HCT116 (cell line): ENCODE measurements at regions not wholly inside any gene's neighbourhood (a gene's known extent, or its start where the extent isn't known, plus 50 kb on each side); places are given as distances from the start of the nearest gene placed in this dataset.

ENCODE experiments used
- ATAC-seq: fragments of 200-7000 bp; cut with Tn5 transposase; 2 replicates; pipeline ENCODE4 v1.9.1; 2020; ENCODE audit warnings: mild to moderate bottlenecking, moderate library complexity
- BruUV-seq: library from RNA; stranded (reverse); fragments of 400-500 nt; replicated peaks from 2 replicates; lab custom pipeline; 2021; lab: Mats Ljungman, UMichigan
- CTCF ChIA-PET: fragments of 300-600 bp; sonication (Branson Sonifier 250); formaldehyde crosslinking; loops from one replicate; lab custom pipeline; 2021; ENCODE audit warnings: antibody characterized with exemption; lab: Charles Lee
- POLR2A ChIA-PET: fragments of 300-600, 350-600 bp; sonication (Branson Sonifier 250); formaldehyde crosslinking; loops from one replicate; lab custom pipeline; 2021; ENCODE audit warnings: antibody characterized with exemption; lab: Charles Lee
- RAD21 ChIA-PET, 2 experiments: fragments of 300-600 bp; sonication (Branson Sonifier 250); formaldehyde crosslinking; loops; one replicate each; lab custom pipeline; 2023; ENCODE audit warnings: low total read pairs in 2 of 2; ENCODE audit not compliant: uncharacterized antibody in 2 of 2, unreplicated experiment in 2 of 2, low non-redundant PET in 1 of 2; lab: Charles Lee
- DNase-seq: peaks from one replicate; pipeline ENCODE4 v3.0.0-alpha.2; 2010; ENCODE audit warnings: low read depth, low spot score
- H2AFZ ChIP-seq: fragments of 200-600 bp; shearing (Covaris generic), sonication (generic); 2 replicates; pipeline ENCODE4 v1.6.1; 2017; ENCODE audit warnings: low read depth, mixed run types, mixed read lengths, antibody characterized with exemption, low read length; ENCODE audit not compliant: poor library complexity, severe bottlenecking
- H3K27ac ChIP-seq: 2 replicates; pipeline ENCODE4 v1.5.1; 2012; ENCODE audit warnings: low read depth, low read length
- H3K27me3 ChIP-seq: fragments of 200-600 bp; sonication (generic); 2 replicates; pipeline ENCODE4 v1.6.1; 2016; ENCODE audit warnings: mixed run types, low read length, mixed read lengths; ENCODE audit not compliant: insufficient read depth
- H3K36me3 ChIP-seq, 2 experiments: fragments of 200-500 bp in 1 of 2; fragments of 200-600 bp in 1 of 2; sonication (Bioruptor generic) in 1 of 2; sonication (generic) in 1 of 2; 2 replicates each; pipeline versions ENCODE4 v1.5.1 to v1.6.1; 2014 to 2016; ENCODE audit warnings: low read length in 2 of 2, inconsistent platforms in 1 of 2, mixed read lengths in 1 of 2, mixed run types in 1 of 2; ENCODE audit not compliant: insufficient read depth in 2 of 2, control insufficient read depth in 1 of 2
- H3K4me1 ChIP-seq, 2 experiments: fragments of 200-600 bp in 1 of 2; sonication (generic) in 1 of 2; 2 replicates each; pipeline versions ENCODE4 v1.5.1 to v1.6.1; 2012 to 2017; ENCODE audit warnings: low read length in 2 of 2, inconsistent platforms in 1 of 2, mild to moderate bottlenecking in 1 of 2, mixed read lengths in 1 of 2, mixed run types in 1 of 2, moderate library complexity in 1 of 2; ENCODE audit not compliant: insufficient read depth in 2 of 2, control insufficient read depth in 1 of 2
- H3K4me2 ChIP-seq: fragments of 200-600 bp; sonication (generic); 2 replicates; pipeline ENCODE4 v1.6.1; 2017; ENCODE audit warnings: mixed run types, low read length, mixed read lengths
- H3K4me3 ChIP-seq, 2 experiments: fragments of 200-600 bp in 1 of 2; sonication (generic) in 1 of 2; replicated peaks in 1 of 2; 2 replicates each; pipeline ENCODE4 v1.5.1; 2011 to 2016; ENCODE audit warnings: low read length in 2 of 2, control low read depth in 1 of 2, low read depth in 1 of 2, mild to moderate bottlenecking in 1 of 2, mixed read lengths in 1 of 2, mixed run types in 1 of 2
- H3K79me2 ChIP-seq: fragments of 200-600 bp; sonication (generic); 2 replicates; pipeline ENCODE4 v1.6.1; 2017; ENCODE audit warnings: mild to moderate bottlenecking, mixed run types, low read length, moderate library complexity, mixed read lengths; ENCODE audit not compliant: insufficient read depth
- H3K9ac ChIP-seq: fragments of 200-600 bp; sonication (generic); 2 replicates; pipeline ENCODE4 v1.6.1; 2016; ENCODE audit warnings: low read length, mixed read lengths
- H3K9me2 ChIP-seq: fragments of 200-600 bp; sonication (generic), shearing (Covaris generic); 2 replicates; pipeline ENCODE4 v1.6.1; 2017; ENCODE audit warnings: mixed run types, mild to moderate bottlenecking, moderate library complexity; ENCODE audit not compliant: insufficient read depth
- H3K9me3 ChIP-seq, 2 experiments: fragments of 200-500 bp in 1 of 2; fragments of 200-600 bp in 1 of 2; sonication (Bioruptor generic) in 1 of 2; sonication (generic) in 1 of 2; 2 replicates each; pipeline ENCODE4 v1.6.1; 2014 to 2017; ENCODE audit warnings: low read length in 2 of 2, mixed read lengths in 2 of 2, inconsistent platforms in 1 of 2, low read depth in 1 of 2, mild to moderate bottlenecking in 1 of 2, mixed run types in 1 of 2, moderate library complexity in 1 of 2; ENCODE audit not compliant: control insufficient read depth in 1 of 2, insufficient read depth in 1 of 2
- H4K20me1 ChIP-seq: fragments of 200-600 bp; sonication (generic), shearing (Covaris generic); 2 replicates; pipeline ENCODE4 v1.6.1; 2017; ENCODE audit warnings: mixed run types, mild to moderate bottlenecking, moderate library complexity; ENCODE audit not compliant: insufficient read depth
- CBX3 ChIP-seq: IDR thresholded peaks from 2 replicates; pipeline ENCODE4 v1.6.1; 2012; ENCODE audit warnings: low read depth
- EGR1 ChIP-seq: IDR thresholded peaks from 2 replicates; pipeline ENCODE4 v1.6.1; 2012; ENCODE audit warnings: low read depth
- POLR2AphosphoS5 ChIP-seq: IDR thresholded peaks from 2 replicates; pipeline ENCODE4 v1.6.1; 2011; ENCODE audit warnings: mild to moderate bottlenecking, low read depth, low read length, moderate library complexity
- RAD21 ChIP-seq: IDR thresholded peaks from 2 replicates; pipeline ENCODE4 v1.6.1; 2012; ENCODE audit warnings: low read depth, mild to moderate bottlenecking
- SIN3A ChIP-seq: IDR thresholded peaks from 2 replicates; pipeline ENCODE4 v1.6.1; 2012; ENCODE audit warnings: low read depth
- SP1 ChIP-seq: IDR thresholded peaks from 2 replicates; pipeline ENCODE4 v1.6.1; 2012; ENCODE audit warnings: low read depth
- SRF ChIP-seq: IDR thresholded peaks from 2 replicates; pipeline ENCODE4 v1.6.1; 2012; ENCODE audit warnings: low read depth
- YY1 ChIP-seq: IDR thresholded peaks from 2 replicates; pipeline ENCODE4 v1.6.1; 2011; ENCODE audit warnings: low read length, low read depth, moderate library complexity, mild to moderate bottlenecking; ENCODE audit not compliant: insufficient replicate concordance; ENCODE audit errors: extremely low read depth
- ZNF274 ChIP-seq: fragments of 200-500 bp; sonication (Bioruptor generic); IDR thresholded peaks from 2 replicates; pipeline ENCODE4 v1.6.1; 2014; ENCODE audit warnings: mild to moderate bottlenecking, low read depth, low read length, inconsistent platforms
- intact Hi-C: fragments of 100-400 bp; cut with micrococcal nuclease; formaldehyde crosslinking; loops from 2 replicates; pipeline ENCODE4 v1.10.0; 2022
- TF ChIP-seq, protein P1 (sequence below): IDR thresholded peaks from 2 replicates; pipeline ENCODE4 v1.6.1; 2012; ENCODE audit warnings: low read depth
- TF ChIP-seq, protein P2 (sequence below): IDR thresholded peaks from 2 replicates; pipeline ENCODE4 v1.6.1; 2012
- TF ChIP-seq, protein P3 (sequence below): IDR thresholded peaks from 2 replicates; pipeline ENCODE4 v1.6.1; 2011; ENCODE audit warnings: mild to moderate bottlenecking, low read length, moderate library complexity; ENCODE audit not compliant: insufficient replicate concordance; ENCODE audit errors: extremely low read depth

DNA sequence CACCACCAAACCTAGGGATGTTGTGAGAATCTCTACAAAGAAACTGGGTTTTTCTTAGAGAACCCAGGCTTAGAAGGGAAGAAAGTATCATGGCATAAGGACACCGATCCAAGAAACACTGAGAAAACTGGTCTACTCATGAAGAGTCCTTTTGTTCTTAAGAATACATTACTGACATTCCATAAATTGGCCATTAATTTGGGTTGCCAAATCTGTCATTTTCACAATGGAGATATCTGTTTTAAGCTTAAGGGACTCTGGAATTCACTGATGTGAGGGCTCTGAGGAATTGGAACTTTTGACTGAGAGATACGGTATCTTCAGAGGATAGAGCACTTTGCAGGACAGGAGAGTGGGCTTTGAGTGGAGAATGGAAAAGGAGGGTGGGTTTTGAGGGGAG, 315.3 kb upstream of the ZNF608 start:
- Histone ChIP-seq H3K9ac (no peak overlapping the region), H3K27ac (no peak overlapping the region), H3K27me3 (no peaks in the 10 kb centered on the region), H3K36me3 (no peaks in the 10 kb centered on the region), H3K4me2 (no peak overlapping the region), H3K4me1 (peaks cover 15 to 21% of the 10 kb centered on the region in 2 experiments), H3K4me3 (no peak overlapping the region), H2AFZ (no peak overlapping the region), H4K20me1 (no peaks in the 10 kb centered on the region), H3K79me2 (no peaks in the 10 kb centered on the region), H3K9me3 (no peaks in the 10 kb centered on the region), H3K9me2 (no peaks in the 10 kb centered on the region)
- DNase-seq = no peak
- CTCF ChIA-PET = no interaction called here
- RAD21 ChIA-PET = no interaction called here
- no TSS peak for BruUV-seq
- POLR2A ChIA-PET = no interaction called here
- intact Hi-C loops = no loop called here
- TF ChIP-seq, protein P1, sequence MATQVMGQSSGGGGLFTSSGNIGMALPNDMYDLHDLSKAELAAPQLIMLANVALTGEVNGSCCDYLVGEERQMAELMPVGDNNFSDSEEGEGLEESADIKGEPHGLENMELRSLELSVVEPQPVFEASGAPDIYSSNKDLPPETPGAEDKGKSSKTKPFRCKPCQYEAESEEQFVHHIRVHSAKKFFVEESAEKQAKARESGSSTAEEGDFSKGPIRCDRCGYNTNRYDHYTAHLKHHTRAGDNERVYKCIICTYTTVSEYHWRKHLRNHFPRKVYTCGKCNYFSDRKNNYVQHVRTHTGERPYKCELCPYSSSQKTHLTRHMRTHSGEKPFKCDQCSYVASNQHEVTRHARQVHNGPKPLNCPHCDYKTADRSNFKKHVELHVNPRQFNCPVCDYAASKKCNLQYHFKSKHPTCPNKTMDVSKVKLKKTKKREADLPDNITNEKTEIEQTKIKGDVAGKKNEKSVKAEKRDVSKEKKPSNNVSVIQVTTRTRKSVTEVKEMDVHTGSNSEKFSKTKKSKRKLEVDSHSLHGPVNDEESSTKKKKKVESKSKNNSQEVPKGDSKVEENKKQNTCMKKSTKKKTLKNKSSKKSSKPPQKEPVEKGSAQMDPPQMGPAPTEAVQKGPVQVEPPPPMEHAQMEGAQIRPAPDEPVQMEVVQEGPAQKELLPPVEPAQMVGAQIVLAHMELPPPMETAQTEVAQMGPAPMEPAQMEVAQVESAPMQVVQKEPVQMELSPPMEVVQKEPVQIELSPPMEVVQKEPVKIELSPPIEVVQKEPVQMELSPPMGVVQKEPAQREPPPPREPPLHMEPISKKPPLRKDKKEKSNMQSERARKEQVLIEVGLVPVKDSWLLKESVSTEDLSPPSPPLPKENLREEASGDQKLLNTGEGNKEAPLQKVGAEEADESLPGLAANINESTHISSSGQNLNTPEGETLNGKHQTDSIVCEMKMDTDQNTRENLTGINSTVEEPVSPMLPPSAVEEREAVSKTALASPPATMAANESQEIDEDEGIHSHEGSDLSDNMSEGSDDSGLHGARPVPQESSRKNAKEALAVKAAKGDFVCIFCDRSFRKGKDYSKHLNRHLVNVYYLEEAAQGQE = no peak
- ATAC-seq = no peak

DNA sequence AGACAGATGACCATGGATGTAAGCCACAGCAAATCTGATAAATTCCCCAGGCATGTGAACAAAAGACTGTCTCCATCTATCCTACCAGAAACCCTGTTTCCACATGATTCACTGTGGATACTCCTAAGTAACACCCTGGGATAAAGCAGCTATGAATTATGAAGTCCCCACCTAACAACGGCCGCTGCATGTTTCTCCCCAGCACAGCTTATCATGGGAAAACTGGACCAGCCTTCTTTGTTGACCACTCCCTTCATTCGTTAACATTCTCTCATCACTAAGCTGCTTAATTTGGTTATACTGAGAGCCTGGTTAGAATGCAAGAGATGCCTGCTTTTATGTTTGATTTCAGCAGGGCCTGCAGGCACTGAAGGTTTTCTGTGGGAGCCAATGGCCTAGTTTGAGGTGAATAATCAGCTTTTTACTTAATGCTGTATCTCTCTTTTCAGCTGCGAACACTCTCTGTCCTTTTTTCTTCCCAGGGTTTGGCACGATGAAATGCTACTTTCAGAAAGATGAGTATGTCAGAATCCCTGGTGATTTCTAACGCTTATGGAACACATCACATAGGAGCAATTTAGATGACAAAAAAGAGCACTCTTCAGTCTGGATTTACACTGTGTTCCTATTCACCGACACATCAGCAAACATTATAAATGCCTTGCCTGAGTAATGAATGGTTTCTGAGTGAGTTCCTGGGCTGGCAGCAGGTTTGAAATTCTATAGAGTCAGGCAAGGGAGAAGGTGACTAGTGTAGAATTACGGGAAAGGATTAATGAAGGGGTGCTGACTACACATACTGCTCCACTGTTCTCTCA, 318.4 kb upstream of the ZNF608 start:
- no peaks in the 10 kb centered on the region for H3K9me2 ChIP-seq
- no peak overlapping the region for H3K4me2 ChIP-seq
- RAD21 ChIA-PET = no interaction called here
- peaks cover 4 to 6% of the 10 kb centered on the region in 2 experiments for H3K4me1 ChIP-seq
- ATAC-seq (no peak), DNase-seq (no peak)
- no peaks in the 10 kb centered on the region for H3K27me3 ChIP-seq
- intact Hi-C loops = no loop called here
- no peak overlapping the region for H3K9ac ChIP-seq
- no peak overlapping the region for H2AFZ ChIP-seq
- CTCF ChIA-PET = no interaction called here
- H3K27ac ChIP-seq = no peak overlapping the region
- BruUV-seq = no TSS peak
- TF ChIP-seq YY1 (no peak), RAD21 (no peak), ZNF274 (no peak), SRF (no peak), EGR1 (no peak), SIN3A (no peak), SP1 (no peak), POLR2AphosphoS5 (no peak), CBX3 (no peak)
- TF ChIP-seq, protein P2, sequence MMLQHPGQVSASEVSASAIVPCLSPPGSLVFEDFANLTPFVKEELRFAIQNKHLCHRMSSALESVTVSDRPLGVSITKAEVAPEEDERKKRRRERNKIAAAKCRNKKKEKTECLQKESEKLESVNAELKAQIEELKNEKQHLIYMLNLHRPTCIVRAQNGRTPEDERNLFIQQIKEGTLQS = no peak
- TF ChIP-seq, protein P3, sequence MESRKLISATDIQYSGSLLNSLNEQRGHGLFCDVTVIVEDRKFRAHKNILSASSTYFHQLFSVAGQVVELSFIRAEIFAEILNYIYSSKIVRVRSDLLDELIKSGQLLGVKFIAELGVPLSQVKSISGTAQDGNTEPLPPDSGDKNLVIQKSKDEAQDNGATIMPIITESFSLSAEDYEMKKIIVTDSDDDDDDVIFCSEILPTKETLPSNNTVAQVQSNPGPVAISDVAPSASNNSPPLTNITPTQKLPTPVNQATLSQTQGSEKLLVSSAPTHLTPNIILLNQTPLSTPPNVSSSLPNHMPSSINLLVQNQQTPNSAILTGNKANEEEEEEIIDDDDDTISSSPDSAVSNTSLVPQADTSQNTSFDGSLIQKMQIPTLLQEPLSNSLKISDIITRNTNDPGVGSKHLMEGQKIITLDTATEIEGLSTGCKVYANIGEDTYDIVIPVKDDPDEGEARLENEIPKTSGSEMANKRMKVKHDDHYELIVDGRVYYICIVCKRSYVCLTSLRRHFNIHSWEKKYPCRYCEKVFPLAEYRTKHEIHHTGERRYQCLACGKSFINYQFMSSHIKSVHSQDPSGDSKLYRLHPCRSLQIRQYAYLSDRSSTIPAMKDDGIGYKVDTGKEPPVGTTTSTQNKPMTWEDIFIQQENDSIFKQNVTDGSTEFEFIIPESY = no peak
- POLR2A ChIA-PET = no interaction called here
- no peaks in the 10 kb centered on the region for H3K79me2 ChIP-seq
- H3K36me3 ChIP-seq = no peaks in the 10 kb centered on the region
- H3K9me3 ChIP-seq = no peaks in the 10 kb centered on the region
- no peaks in the 10 kb centered on the region for H4K20me1 ChIP-seq
- no peak overlapping the region for H3K4me3 ChIP-seq
